H9 (cell line): ENCODE measurements at regions not wholly inside any gene's neighbourhood (a gene's known extent, or its start where the extent isn't known, plus 50 kb on each side); places are given as distances from the start of the nearest gene placed in this dataset.

Source experiments
- DNase-seq: peaks from one replicate; pipeline ENCODE4 v3.0.0-alpha.2; 2017
- H2AFZ ChIP-seq: one replicate; pipeline ENCODE4 v1.6.1; 2013; ENCODE audit warnings: mild to moderate bottlenecking, low read length, control low read depth, moderate library complexity
- H2AK5ac ChIP-seq: 2 replicates; pipeline ENCODE4 v1.6.1; 2013; ENCODE audit warnings: low read length, control low read depth, mixed read lengths; ENCODE audit not compliant: insufficient read length
- H2BK120ac ChIP-seq: one replicate; pipeline ENCODE4 v1.6.1; 2013; ENCODE audit warnings: low read depth, mild to moderate bottlenecking, low read length, control low read depth, inconsistent platforms; ENCODE audit not compliant: poor library complexity, severe bottlenecking
- H2BK12ac ChIP-seq: 2 replicates; pipeline ENCODE4 v1.6.1; 2013; ENCODE audit warnings: low read length, control low read depth, mixed read lengths, low read depth; ENCODE audit not compliant: insufficient read length
- H2BK15ac ChIP-seq: 2 replicates; pipeline ENCODE4 v1.6.1; 2013; ENCODE audit warnings: low read depth, low read length, control low read depth
- H2BK20ac ChIP-seq: one replicate; pipeline ENCODE4 v1.6.1; 2013; ENCODE audit warnings: low read depth, mild to moderate bottlenecking, low read length, control low read depth, inconsistent platforms; ENCODE audit not compliant: poor library complexity, severe bottlenecking
- H2BK5ac ChIP-seq: 2 replicates; pipeline ENCODE4 v1.6.1; 2013; ENCODE audit warnings: low read length, control low read depth, mixed read lengths; ENCODE audit not compliant: insufficient read length
- H3K14ac ChIP-seq: 2 replicates; pipeline ENCODE4 v1.6.1; 2013; ENCODE audit warnings: low read length, control low read depth; ENCODE audit not compliant: insufficient read depth
- H3K18ac ChIP-seq: 2 replicates; pipeline ENCODE4 v1.6.1; 2013; ENCODE audit warnings: low read depth, mild to moderate bottlenecking, mixed read lengths, low read length, control low read depth; ENCODE audit not compliant: insufficient read length
- H3K23ac ChIP-seq: 2 replicates; pipeline ENCODE4 v1.6.1; 2013; ENCODE audit warnings: low read length, control low read depth, mixed read lengths, low read depth; ENCODE audit not compliant: insufficient read length
- H3K23me2 ChIP-seq: 2 replicates; pipeline ENCODE4 v1.6.1; 2013; ENCODE audit warnings: low read depth, mild to moderate bottlenecking, mixed read lengths, low read length, control low read depth; ENCODE audit not compliant: insufficient read length, poor library complexity, severe bottlenecking
- H3K27ac ChIP-seq: 2 replicates; pipeline ENCODE4 v1.5.1; 2013; ENCODE audit warnings: low read length, control low read depth, mixed read lengths, low read depth; ENCODE audit not compliant: insufficient read length
- H3K27me3 ChIP-seq: 2 replicates; pipeline ENCODE4 v1.6.1; 2013; ENCODE audit warnings: low read length, control low read depth, inconsistent platforms; ENCODE audit not compliant: insufficient read depth
- H3K4ac ChIP-seq: 2 replicates; pipeline ENCODE4 v1.6.1; 2013; ENCODE audit warnings: low read depth, mild to moderate bottlenecking, control low read depth, inconsistent platforms, low read length, moderate library complexity
- H3K4me1 ChIP-seq: 2 replicates; pipeline ENCODE4 v1.6.1; 2013; ENCODE audit warnings: low read length, control low read depth, inconsistent platforms; ENCODE audit not compliant: insufficient read depth
- H3K4me2 ChIP-seq: 2 replicates; pipeline ENCODE4 v1.6.1; 2013; ENCODE audit warnings: low read length, control low read depth, mixed read lengths; ENCODE audit not compliant: insufficient read length, insufficient read depth
- H3K56ac ChIP-seq: 2 replicates; pipeline ENCODE4 v1.6.1; 2013; ENCODE audit warnings: low read depth, mild to moderate bottlenecking, mixed read lengths, low read length, control low read depth; ENCODE audit not compliant: insufficient read length
- H3K79me1 ChIP-seq: 2 replicates; pipeline ENCODE4 v1.6.1; 2013; ENCODE audit warnings: low read depth, mild to moderate bottlenecking, moderate library complexity, low read length, control low read depth, inconsistent platforms; ENCODE audit not compliant: insufficient read depth, poor library complexity, severe bottlenecking
- H3K79me2 ChIP-seq: 2 replicates; pipeline ENCODE4 v1.6.1; 2013; ENCODE audit warnings: low read length, control low read depth, inconsistent platforms; ENCODE audit not compliant: insufficient read depth
- H3K9ac ChIP-seq: 2 replicates; pipeline ENCODE4 v1.6.1; 2013; ENCODE audit warnings: low read length, control low read depth, mixed read lengths; ENCODE audit not compliant: insufficient read length; ENCODE audit errors: extremely low read depth
- H3K9me3 ChIP-seq: one replicate; pipeline ENCODE4 v1.6.1; 2013; ENCODE audit warnings: low read depth, low read length, inconsistent platforms; ENCODE audit not compliant: control insufficient read depth
- H3T11ph ChIP-seq: one replicate; pipeline ENCODE4 v1.6.1; 2013; ENCODE audit warnings: mild to moderate bottlenecking, low read length, control low read depth, inconsistent platforms
- H4K20me1 ChIP-seq: one replicate; pipeline ENCODE4 v1.6.1; 2013; ENCODE audit not compliant: control insufficient read depth, insufficient read length, insufficient read depth
- H4K5ac ChIP-seq: 2 replicates; pipeline ENCODE4 v1.6.1; 2013; ENCODE audit warnings: low read depth, mild to moderate bottlenecking, mixed read lengths, low read length, control low read depth; ENCODE audit not compliant: insufficient read length
- H4K8ac ChIP-seq: replicated peaks from 2 replicates; pipeline ENCODE4 v1.6.1; 2013; ENCODE audit warnings: low read length, control low read depth, mixed read lengths, low read depth; ENCODE audit not compliant: insufficient read length
- H4K91ac ChIP-seq: 2 replicates; pipeline ENCODE4 v1.6.1; 2013; ENCODE audit warnings: low read depth, mild to moderate bottlenecking, moderate library complexity, mixed read lengths, low read length, control low read depth; ENCODE audit not compliant: insufficient read length
- H3K27ac Mint-ChIP-seq, 3 experiments: 2 replicates in 2 of 3; 3 replicates in 1 of 3; pipeline ENCODE4 v1.8.0; 2020 to 2021; ENCODE audit warnings: mixed read lengths in 3 of 3, mild to moderate bottlenecking in 1 of 3, moderate library complexity in 1 of 3
- H3K27me3 Mint-ChIP-seq: 2 replicates; pipeline ENCODE4 v1.8.0; 2021; ENCODE audit warnings: low read depth, mild to moderate bottlenecking, moderate library complexity, mixed read lengths
- H3K36me3 Mint-ChIP-seq, 3 experiments: 2 replicates in 2 of 3; 3 replicates in 1 of 3; pipeline ENCODE4 v1.8.0; 2020 to 2021; ENCODE audit warnings: low read depth in 3 of 3, mixed read lengths in 3 of 3; ENCODE audit not compliant: insufficient read depth in 1 of 3
- H3K4me1 Mint-ChIP-seq, 2 experiments: 2 replicates each; pipeline ENCODE4 v1.8.0; 2020; ENCODE audit warnings: mixed read lengths in 2 of 2
- H3K4me3 Mint-ChIP-seq, 2 experiments: 2 replicates in 1 of 2; 3 replicates in 1 of 2; pipeline ENCODE4 v1.8.0; 2020 to 2021; ENCODE audit warnings: mild to moderate bottlenecking in 2 of 2, mixed read lengths in 2 of 2, moderate library complexity in 1 of 2
- H3K9me3 Mint-ChIP-seq, 2 experiments: 2 replicates in 1 of 2; 3 replicates in 1 of 2; pipeline ENCODE4 v1.8.0; 2020; ENCODE audit warnings: mild to moderate bottlenecking in 2 of 2, mixed read lengths in 2 of 2, moderate library complexity in 1 of 2
- WGBS: extraction: QIAGEN DNeasy Blood & Tissue Kit; methylation state at CpG from one replicate; pipeline ENCODE4 v1.1.7; 2013; ENCODE audit warnings: missing lambda C conversion rate, low lambda C conversion rate, mixed read lengths; ENCODE audit not compliant: insufficient read length; ENCODE audit errors: extremely low coverage; 5-methylcytosine and 5-hydroxymethylcytosine counted together
- TF ChIP-seq, protein P1 (sequence below): fragments of 200-600 bp; sonication (generic); conservative IDR thresholded peaks from 3 replicates; pipeline ENCODE4 v1.8.0; 2021; ENCODE audit warnings: antibody characterized with exemption, mild to moderate bottlenecking

DNA sequence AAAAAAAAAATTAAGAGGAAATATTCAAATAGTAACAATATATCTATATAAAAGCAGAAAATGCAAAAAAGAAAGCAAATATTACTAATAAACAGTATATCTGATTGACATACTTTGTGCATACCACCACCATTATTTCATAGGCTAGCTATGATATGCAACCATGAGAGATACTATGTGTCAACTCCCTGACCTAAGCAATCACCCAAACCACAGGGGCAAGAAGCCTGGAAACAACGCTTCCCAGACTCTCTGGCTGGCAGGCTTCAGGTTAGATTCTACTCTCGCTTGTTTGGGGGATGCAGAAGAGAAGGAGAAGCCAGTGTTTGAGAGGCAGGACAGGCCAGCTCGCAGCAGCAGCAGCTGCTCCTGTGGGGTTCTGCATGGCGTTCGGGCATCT, 169.3 kb upstream of the TPM1 start:
- Histone ChIP-seq H3K4ac (no peak overlapping the region), H3T11ph (no peak overlapping the region), H2BK15ac (no peak overlapping the region), H3K79me2 (no peaks in the 10 kb centered on the region), H2BK5ac (no peak overlapping the region), H3K9ac (no peak overlapping the region), H4K20me1 (no peaks in the 10 kb centered on the region), H3K23ac (no peak overlapping the region), H4K91ac (no peak overlapping the region), H3K4me1 (peaks cover 2% of the 10 kb centered on the region; the same call in 1 of the 2 replicates), H2AFZ (no peak overlapping the region), H3K79me1 (no peaks in the 10 kb centered on the region), H4K5ac (no peak overlapping the region), H2BK12ac (no peak overlapping the region), H3K14ac (no peak overlapping the region), H3K4me2 (no peak overlapping the region), H3K27me3 (no peaks in the 10 kb centered on the region), H3K27ac (no peak overlapping the region), H2BK120ac (no peak overlapping the region), H2AK5ac (no peak overlapping the region), H3K56ac (no peak overlapping the region), H3K18ac (no peak overlapping the region), H4K8ac (no peak overlapping the region), H3K9me3 (no peaks in the 10 kb centered on the region), H3K23me2 (no peaks in the 10 kb centered on the region), H2BK20ac (no peak overlapping the region)
- TF ChIP-seq, protein P1, sequence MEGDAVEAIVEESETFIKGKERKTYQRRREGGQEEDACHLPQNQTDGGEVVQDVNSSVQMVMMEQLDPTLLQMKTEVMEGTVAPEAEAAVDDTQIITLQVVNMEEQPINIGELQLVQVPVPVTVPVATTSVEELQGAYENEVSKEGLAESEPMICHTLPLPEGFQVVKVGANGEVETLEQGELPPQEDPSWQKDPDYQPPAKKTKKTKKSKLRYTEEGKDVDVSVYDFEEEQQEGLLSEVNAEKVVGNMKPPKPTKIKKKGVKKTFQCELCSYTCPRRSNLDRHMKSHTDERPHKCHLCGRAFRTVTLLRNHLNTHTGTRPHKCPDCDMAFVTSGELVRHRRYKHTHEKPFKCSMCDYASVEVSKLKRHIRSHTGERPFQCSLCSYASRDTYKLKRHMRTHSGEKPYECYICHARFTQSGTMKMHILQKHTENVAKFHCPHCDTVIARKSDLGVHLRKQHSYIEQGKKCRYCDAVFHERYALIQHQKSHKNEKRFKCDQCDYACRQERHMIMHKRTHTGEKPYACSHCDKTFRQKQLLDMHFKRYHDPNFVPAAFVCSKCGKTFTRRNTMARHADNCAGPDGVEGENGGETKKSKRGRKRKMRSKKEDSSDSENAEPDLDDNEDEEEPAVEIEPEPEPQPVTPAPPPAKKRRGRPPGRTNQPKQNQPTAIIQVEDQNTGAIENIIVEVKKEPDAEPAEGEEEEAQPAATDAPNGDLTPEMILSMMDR = no peak
- H3K36me3 Mint-ChIP-seq = peaks cover 2 to 14% (median 5%) of the 10 kb centered on the region in 3 experiments; a peak in 5 of 7 replicates
- no peak for DNase-seq
- no peak overlapping the region for H3K27ac Mint-ChIP-seq
- H3K4me3 Mint-ChIP-seq = no peak overlapping the region
- H3K9me3 Mint-ChIP-seq = peaks cover 6 to 8% of the 10 kb centered on the region in 2 experiments
- no CpG with 5 or more reads among the region's 5 CpGs for WGBS
- peaks cover 39 to 40% of the 10 kb centered on the region in 2 experiments for H3K4me1 Mint-ChIP-seq
- H3K27me3 Mint-ChIP-seq = peaks cover 7% of the 10 kb centered on the region
